Brain microvascular endothelial cell (primary cell): ENCODE measurements at regions not wholly inside any gene's neighbourhood (a gene's known extent, or its start where the extent isn't known, plus 50 kb on each side); places are given as distances from the start of the nearest gene placed in this dataset.

ENCODE experiments used
- DNase-seq: peaks from one replicate; pipeline ENCODE4 v3.0.0-alpha.2; 2020
- H3K27ac ChIP-seq: fragments of 250-450 bp; sonication (Bioruptor Pico); 2 replicates; pipeline ENCODE4 v1.5.1; 2020; ENCODE audit warnings: mild to moderate bottlenecking, moderate library complexity
- H3K27me3 ChIP-seq: fragments of 250-450 bp; sonication (Bioruptor Pico); replicated peaks from 2 replicates; pipeline ENCODE4 v1.5.1; 2020; ENCODE audit warnings: mild to moderate bottlenecking
- H3K36me3 ChIP-seq: fragments of 250-450 bp; sonication (Bioruptor Pico); replicated peaks from 2 replicates; pipeline ENCODE4 v1.5.1; 2020; ENCODE audit warnings: mild to moderate bottlenecking
- H3K4me3 ChIP-seq: 2 replicates; pipeline ENCODE4 v1.5.1; 2011; ENCODE audit warnings: low read depth, mild to moderate bottlenecking, control low read depth, low read length, moderate library complexity
- CTCF ChIP-seq: IDR thresholded peaks from 2 replicates; pipeline ENCODE4 v1.5.1; 2011; ENCODE audit warnings: low read depth, mild to moderate bottlenecking, moderate library complexity, low read length, control low read depth, inconsistent platforms; ENCODE audit errors: missing control alignments
- in situ Hi-C: cut with HindIII; loops from 2 replicates; pipeline ENCODE4 v1.10.0; 2017; ENCODE audit warnings: low sequenced_read_pairs, low pct_ligation_motif_present

GRCh38 chr16:66240088-66240487 is 126.4 kb upstream of the CDH5 start:
- DNase-seq: no peak
- in situ Hi-C loops: no loop called here

GRCh38 chr16:66238696-66239095 is 127.8 kb upstream of the CDH5 start:
- H3K4me3 ChIP-seq: no peak overlapping the region
- TF ChIP-seq CTCF: no peak
- H3K27me3 ChIP-seq: no peaks in the 10 kb centered on the region
- no peak overlapping the region for H3K27ac ChIP-seq
- no peak for DNase-seq
- in situ Hi-C loops: no loop called here
- H3K36me3 ChIP-seq: no peaks in the 10 kb centered on the region

More at GRCh38 chr16:66240088-66240487, 126.4 kb upstream of the CDH5 start:
- TF ChIP-seq CTCF: no peak
- H3K4me3 ChIP-seq: no peak overlapping the region
- H3K36me3 ChIP-seq: no peaks in the 10 kb centered on the region
- H3K27ac ChIP-seq: no peak overlapping the region
- H3K27me3 ChIP-seq: no peaks in the 10 kb centered on the region

- DNase-seq: no peak
- Histone ChIP-seq H3K27ac (no peak overlapping the region), H3K4me3 (no peak overlapping the region), H3K36me3 (no peaks in the 10 kb centered on the region), H3K27me3 (peaks cover 9% of the 10 kb centered on the region)
- TF ChIP-seq CTCF: no peak
- in situ Hi-C loops: no loop called here
Observed at GRCh38 chr16:66236301-66236700, 130.2 kb upstream of the CDH5 start.

GRCh38 chr16:66231452-66232160 is 134.9 kb upstream of the CDH5 start:
- no peaks in the 10 kb centered on the region for H3K36me3 ChIP-seq

GRCh38 chr16:66229651-66230050 is 136.8 kb upstream of the CDH5 start:
- no peak for TF ChIP-seq CTCF
- DNase-seq: no peak
- in situ Hi-C loops: no loop called here
- H3K27me3 ChIP-seq: peaks cover 12% of the 10 kb centered on the region
- H3K36me3 ChIP-seq: no peaks in the 10 kb centered on the region
- no peak overlapping the region for H3K4me3 ChIP-seq
- no peak overlapping the region for H3K27ac ChIP-seq

More at GRCh38 chr16:66231452-66232160, 134.9 kb upstream of the CDH5 start:
- no peak for DNase-seq
- in situ Hi-C loops: no loop called here
- H3K4me3 ChIP-seq: no peak overlapping the region
- peaks cover 12% of the 10 kb centered on the region for H3K27me3 ChIP-seq
- TF ChIP-seq CTCF: no peak
- H3K27ac ChIP-seq: no peak overlapping the region

GRCh38 chr16:66228792-66229191 is 137.7 kb upstream of the CDH5 start:
- no peak for DNase-seq
- H3K27me3 ChIP-seq: peaks cover 12% of the 10 kb centered on the region
- no peak overlapping the region for H3K27ac ChIP-seq
- in situ Hi-C loops: no loop called here
- no peak for TF ChIP-seq CTCF
- H3K4me3 ChIP-seq: no peak overlapping the region
- H3K36me3 ChIP-seq: no peaks in the 10 kb centered on the region
